Breast epithelium (tissue), 3 donors: ENCODE measurements at regions not wholly inside any gene's neighbourhood (a gene's known extent, or its start where the extent isn't known, plus 50 kb on each side); places are given as distances from the start of the nearest gene placed in this dataset.

Source experiments
- POLR2A ChIP-seq: fragments of 450-650 bp; IDR thresholded peaks from one replicate; pipeline ENCODE4 v1.6.1; 2016; ENCODE audit warnings: antibody characterized with exemption, mild to moderate bottlenecking, moderate library complexity
- TF ChIP-seq, protein P1 (sequence below), 3 donors: fragments of 450-650 bp; IDR thresholded peaks; one replicate each; pipeline ENCODE4 v1.5.1; 2016 to 2017; ENCODE audit warnings: antibody characterized with exemption in 3 of 3, mild to moderate bottlenecking in 3 of 3, moderate library complexity in 3 of 3

DNA sequence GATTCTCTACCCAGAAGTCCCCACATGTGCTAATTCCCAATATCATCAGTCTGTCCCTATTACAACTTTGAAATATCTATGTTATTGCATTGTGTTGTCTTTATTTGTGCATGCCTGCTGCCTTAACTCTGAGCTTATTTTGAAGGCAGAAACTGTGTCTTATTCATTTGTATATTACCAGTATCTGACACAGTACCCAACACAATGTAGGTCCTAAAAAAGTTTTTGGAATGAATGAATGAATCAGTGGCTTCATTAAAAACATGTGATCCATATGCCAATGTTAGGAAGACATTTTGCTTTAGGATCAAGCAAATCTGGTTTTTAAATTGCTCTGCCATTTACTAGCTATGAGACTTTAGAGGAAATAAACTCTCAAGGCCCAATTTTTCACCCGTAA lies 420.4 kb downstream of the CBLN4 start:
- TF ChIP-seq, protein P1, sequence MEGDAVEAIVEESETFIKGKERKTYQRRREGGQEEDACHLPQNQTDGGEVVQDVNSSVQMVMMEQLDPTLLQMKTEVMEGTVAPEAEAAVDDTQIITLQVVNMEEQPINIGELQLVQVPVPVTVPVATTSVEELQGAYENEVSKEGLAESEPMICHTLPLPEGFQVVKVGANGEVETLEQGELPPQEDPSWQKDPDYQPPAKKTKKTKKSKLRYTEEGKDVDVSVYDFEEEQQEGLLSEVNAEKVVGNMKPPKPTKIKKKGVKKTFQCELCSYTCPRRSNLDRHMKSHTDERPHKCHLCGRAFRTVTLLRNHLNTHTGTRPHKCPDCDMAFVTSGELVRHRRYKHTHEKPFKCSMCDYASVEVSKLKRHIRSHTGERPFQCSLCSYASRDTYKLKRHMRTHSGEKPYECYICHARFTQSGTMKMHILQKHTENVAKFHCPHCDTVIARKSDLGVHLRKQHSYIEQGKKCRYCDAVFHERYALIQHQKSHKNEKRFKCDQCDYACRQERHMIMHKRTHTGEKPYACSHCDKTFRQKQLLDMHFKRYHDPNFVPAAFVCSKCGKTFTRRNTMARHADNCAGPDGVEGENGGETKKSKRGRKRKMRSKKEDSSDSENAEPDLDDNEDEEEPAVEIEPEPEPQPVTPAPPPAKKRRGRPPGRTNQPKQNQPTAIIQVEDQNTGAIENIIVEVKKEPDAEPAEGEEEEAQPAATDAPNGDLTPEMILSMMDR (IDR thresholded peaks at IDR 0.05): no peak
- no peak for TF ChIP-seq POLR2A
